GM18873 (cell line): ENCODE measurements at regions not wholly inside any gene's neighbourhood (a gene's known extent, or its start where the extent isn't known, plus 50 kb on each side); places are given as distances from the start of the nearest gene placed in this dataset.

Source experiments
- ATAC-seq: cut with Tn5 transposase; IDR thresholded peaks from one replicate; pipeline ENCODE4 v1.9.1; 2021; ENCODE audit warnings: mild to moderate bottlenecking, moderate library complexity, moderate number of reproducible peaks; ENCODE audit not compliant: unreplicated experiment, low FRiP score

- no peak for ATAC-seq
These were observed 642.9 kb downstream of the BRD1 start for GRCh38 chr22:49184736-49185135.

GRCh38 chr22:49183826-49184216 is 643.9 kb downstream of the BRD1 start:
- no peak for ATAC-seq

GRCh38 chr22:49183208-49183825 is 644.4 kb downstream of the BRD1 start:
- no peak for ATAC-seq

DNA sequence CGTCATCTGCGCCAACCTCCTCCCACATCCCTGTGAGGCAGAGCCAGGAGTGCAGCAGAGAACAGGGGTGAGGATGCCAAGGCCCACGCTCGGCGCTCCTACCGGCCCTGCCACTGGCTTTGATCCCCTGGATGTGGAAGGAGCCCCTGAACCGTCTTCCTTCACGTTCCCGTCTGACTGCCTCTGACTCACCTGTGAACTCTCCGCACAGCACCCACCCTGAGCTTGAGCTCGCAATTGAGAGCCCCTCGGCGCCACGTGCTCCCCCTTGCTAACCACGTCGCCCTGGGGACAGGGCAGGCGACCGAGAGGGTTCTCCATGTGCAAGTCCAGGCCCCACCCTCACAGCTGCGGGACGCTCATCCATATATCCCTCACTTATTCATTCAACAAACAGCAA is 645.3 kb downstream of the BRD1 start:
- no peak for ATAC-seq

GRCh38 chr22:49181942-49182341 is 645.7 kb downstream of the BRD1 start:
- no peak for ATAC-seq

DNA sequence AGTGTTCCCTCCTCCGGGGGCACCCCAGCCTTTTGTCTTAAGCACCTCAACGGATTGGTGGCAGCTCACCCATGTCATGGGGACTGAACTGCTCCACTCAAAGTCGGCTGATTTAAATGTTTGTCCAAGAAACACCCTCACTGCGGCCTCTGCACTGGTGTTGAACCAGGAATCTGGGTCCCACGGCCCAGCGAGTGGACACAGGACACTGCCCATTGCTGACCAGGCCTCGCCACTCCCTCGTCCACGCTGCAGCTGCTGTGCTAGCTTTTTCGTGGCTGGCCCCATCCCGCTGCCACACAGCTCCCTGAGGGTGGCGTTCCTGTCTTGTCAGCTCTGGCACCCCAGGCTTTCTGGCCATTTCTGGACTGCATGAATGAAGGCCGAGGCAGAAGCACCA is 646.2 kb downstream of the BRD1 start:
- no peak for ATAC-seq

DNA sequence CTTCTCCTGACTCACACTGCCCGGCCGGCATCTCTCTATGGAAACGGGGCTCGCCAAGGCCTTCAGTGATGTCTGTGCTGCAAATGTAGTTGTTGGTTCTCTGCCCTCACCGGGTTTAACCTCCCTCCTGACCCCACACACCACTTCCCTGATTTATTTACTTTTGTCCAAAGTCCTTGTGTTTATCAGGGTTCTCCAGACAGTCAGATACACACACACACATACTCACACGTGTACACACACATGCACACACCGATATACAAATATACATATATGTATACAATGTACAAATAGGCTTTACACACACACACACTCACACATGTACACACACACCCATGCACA is 647.0 kb downstream of the BRD1 start:
- ATAC-seq = no peak

GRCh38 chr22:49179886-49180682 is 647.6 kb downstream of the BRD1 start:
- no peak for ATAC-seq

- ATAC-seq = no peak
These were observed 648.5 kb downstream of the BRD1 start for GRCh38 chr22:49179175-49179574.

DNA sequence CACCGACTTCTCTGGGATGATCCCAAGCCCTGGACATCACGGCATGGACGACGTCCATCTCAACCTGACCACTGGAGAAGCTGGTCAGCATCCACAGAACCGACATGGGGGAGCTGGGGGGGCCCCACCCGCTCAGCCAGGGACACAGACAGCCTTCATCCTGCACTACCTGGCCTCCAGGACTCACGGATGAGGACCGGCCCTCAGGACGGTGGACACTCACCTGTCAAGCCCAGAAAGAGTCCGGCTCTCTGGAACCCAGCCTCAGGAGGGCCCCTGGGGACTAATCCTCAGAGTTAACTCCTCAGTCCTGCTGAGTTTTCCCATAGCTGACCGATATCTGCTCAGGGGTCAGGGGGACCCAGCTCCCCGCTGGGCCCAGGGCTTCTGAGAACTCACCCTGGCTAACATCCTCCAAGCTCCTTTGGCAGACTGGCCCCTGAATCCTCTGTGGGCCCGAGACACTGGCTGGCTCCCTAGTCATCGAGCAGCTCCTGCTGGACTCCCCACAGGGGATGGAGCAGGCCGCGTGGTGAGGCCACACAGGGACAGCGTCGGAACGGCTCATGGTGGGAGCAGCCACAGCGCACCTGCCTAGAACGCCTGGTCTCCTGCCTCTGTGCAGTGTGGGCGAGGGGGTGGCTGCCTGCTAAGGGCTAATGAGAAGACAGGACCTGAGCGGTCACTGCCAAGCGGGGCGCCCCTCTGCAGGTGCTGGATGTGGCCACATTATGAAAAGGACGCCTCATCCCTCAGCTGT is 649.2 kb downstream of the BRD1 start:
- no peak for ATAC-seq

DNA sequence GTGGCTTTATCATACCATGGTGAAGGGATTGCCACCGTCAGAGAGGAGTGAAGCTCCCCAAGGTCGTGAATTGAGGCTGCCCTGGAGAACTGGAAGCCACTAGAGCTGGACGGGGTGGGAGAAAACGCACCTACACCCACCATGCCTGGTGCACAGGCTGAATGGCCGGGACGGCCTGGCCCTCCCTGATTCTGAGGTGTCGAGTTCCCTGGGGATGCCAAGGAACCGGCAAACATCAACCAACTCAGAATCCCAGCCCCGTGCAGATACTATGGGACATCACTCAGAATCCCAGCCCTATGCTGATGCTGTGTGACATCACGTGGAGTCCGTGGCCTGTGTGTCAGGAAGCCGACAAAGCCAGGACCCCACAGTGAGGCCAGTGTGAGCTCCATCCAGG is 650.0 kb downstream of the BRD1 start:
- ATAC-seq = no peak

DNA sequence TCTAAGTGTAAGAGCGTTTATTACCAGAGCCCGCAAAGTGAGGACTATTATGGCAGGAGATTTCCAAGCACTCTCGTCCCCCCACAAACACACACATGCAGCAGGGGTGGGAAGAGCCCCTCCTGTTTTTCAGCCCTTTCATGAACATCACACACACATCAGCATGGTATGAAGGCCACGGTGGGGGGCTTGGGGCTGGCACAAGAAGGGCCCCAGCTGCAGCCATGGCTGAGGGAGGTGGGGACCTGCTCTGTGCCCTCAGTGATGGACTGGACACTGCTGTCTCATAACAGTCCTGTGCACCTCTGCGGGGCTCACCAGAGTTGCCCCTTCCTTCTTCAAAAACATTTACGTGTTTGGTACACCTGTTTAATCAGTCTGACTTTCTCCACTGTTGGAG is 650.7 kb downstream of the BRD1 start:
- no peak for ATAC-seq

- no peak for ATAC-seq
These were observed 657.6 kb downstream of the BRD1 start for GRCh38 chr22:49170053-49170452.

- ATAC-seq = no peak
These were observed 658.5 kb downstream of the BRD1 start for GRCh38 chr22:49169074-49169744.

DNA sequence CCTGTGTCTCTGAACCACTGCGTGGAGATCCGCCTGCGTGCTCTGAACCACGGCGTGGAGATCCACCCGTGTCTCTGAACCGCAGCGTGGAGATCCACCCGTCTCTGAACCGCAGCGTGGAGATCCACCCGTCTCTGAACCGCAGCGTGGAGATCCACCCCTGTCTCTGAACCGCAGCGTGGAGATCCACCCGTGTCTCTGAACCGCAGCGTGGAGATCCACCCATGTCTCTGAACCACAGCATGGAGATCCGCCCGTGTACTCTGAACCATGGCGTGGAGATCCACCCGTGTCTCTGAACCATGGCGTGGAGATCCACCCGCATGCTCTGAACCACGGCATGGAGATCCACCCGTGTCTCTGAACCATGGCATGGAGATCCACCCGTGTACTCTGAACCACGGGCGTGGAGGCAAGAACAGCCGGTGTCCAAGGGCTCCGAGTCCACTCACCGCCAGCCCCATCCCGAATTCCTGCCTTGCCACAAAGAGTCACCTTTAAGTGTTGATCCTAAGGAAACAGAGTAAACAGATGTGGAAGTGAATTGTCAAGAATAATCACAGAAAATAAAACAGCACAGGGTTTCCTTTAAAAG is 659.4 kb downstream of the BRD1 start:
- no peak for ATAC-seq

DNA sequence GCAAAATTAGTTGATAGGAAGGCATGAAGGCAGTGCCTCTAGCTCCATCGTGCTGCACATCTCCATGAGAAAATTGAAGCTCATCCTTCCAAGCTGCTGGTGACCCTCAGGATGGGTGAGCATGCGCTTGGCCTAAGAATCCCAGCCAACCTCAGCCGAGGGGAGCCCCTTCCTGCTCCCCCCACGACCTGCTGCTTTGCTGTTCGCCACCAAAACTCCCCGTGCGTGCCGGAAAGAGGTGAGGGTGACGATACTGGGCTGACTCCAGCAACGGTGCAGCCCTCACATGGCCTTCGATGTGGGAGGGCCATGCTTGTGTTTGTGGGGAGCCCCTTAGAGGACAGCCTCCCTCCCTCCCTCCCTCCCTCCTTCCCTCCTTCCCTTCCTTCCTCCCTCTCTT is 660.9 kb downstream of the BRD1 start:
- no peak for ATAC-seq

- ATAC-seq = no peak
These were observed 661.5 kb downstream of the BRD1 start for GRCh38 chr22:49166211-49166610.

DNA sequence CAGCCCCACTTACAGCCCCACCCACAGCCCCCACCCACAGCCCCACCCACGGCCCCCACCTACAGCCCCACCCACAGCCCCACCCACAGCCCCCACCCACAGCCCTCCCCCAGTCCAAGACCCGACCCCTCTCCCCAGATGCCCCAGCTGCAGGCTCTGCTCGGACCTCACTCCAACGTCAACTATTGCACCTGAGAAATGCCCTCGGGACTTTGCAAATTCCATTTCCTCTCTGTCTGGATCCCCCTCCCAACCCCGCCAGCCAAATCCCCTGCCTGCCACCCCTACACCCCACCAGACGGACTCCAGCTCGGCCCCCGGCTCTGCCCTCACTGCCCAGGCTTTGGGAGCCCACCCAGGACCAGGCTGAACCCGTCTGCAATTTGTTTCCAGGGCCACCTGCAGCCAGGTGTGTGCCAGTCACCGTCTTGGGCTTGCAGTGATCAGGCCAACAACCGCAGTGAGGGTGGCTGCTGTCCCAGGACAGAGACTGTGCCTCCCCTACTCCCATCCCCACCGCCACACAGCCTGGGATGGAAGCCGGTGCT is 662.8 kb downstream of the BRD1 start:
- ATAC-seq = no peak

- no peak for ATAC-seq
These were observed 663.5 kb downstream of the BRD1 start for GRCh38 chr22:49163960-49164690.
